MM.1S (cell line): ENCODE measurements at regions not wholly inside any gene's neighbourhood (a gene's known extent, or its start where the extent isn't known, plus 50 kb on each side); places are given as distances from the start of the nearest gene placed in this dataset.
"Not testable (repeated sequence)": the region's sequence is repeated elsewhere in the genome, so short reads cannot be mapped to it uniquely, and the experiment has no call there.

Experiments used
- CTCF ChIP-seq: fragments of 300-600 bp; sonication (generic); IDR thresholded peaks from 2 replicates; pipeline ENCODE4 v1.5.1; 2016; ENCODE audit warnings: antibody characterized with exemption, low read length, mixed read lengths
- EZH2 ChIP-seq: fragments of 300-600 bp; sonication (generic); optimal IDR thresholded peaks from 2 replicates; pipeline ENCODE3; 2017; ENCODE audit warnings: low read depth, mild to moderate bottlenecking, antibody characterized with exemption, low read length, mixed read lengths
- EZH2phosphoT487 ChIP-seq: fragments of 300-600 bp; sonication (generic); IDR thresholded peaks from 2 replicates; pipeline ENCODE4 v1.6.1; 2018; ENCODE audit warnings: antibody characterized with exemption, low read length

GRCh38 chr7:85249787-85250186 lies 62.9 kb upstream of the SEMA3D start:
- TF ChIP-seq CTCF, EZH2, EZH2phosphoT487: not testable (repeated sequence)
